HEK293T (cell line): ENCODE measurements at regions not wholly inside any gene's neighbourhood (a gene's known extent, or its start where the extent isn't known, plus 50 kb on each side); places are given as distances from the start of the nearest gene placed in this dataset.
"Not testable (repeated sequence)": the region's sequence is repeated elsewhere in the genome, so short reads cannot be mapped to it uniquely, and the experiment has no call there.

Experiments used
- FOXM1 ChIP-seq: fragments of 450-650 bp; IDR thresholded peaks from 2 replicates; pipeline ENCODE4 v1.6.1; 2017; ENCODE audit warnings: mild to moderate bottlenecking, borderline replicate concordance
- LEF1 ChIP-seq: fragments of 450-650 bp; IDR thresholded peaks from 2 replicates; pipeline ENCODE4 v1.6.1; 2017; ENCODE audit warnings: mild to moderate bottlenecking, borderline replicate concordance
- NFRKB ChIP-seq: fragments of 450-650 bp; IDR thresholded peaks from 2 replicates; pipeline ENCODE4 v1.6.1; 2016; ENCODE audit warnings: mild to moderate bottlenecking, moderate library complexity
- SP1 ChIP-seq: fragments of 450-650 bp; IDR thresholded peaks from 2 replicates; pipeline ENCODE4 v1.6.1; 2017
- TARDBP ChIP-seq: fragments of 450-650 bp; IDR thresholded peaks from 2 replicates; pipeline ENCODE4 v1.6.1; 2016
- TF ChIP-seq, protein P1 (sequence below): fragments of 450-650 bp; IDR thresholded peaks from 2 replicates; pipeline ENCODE4 v1.6.1; 2016

DNA sequence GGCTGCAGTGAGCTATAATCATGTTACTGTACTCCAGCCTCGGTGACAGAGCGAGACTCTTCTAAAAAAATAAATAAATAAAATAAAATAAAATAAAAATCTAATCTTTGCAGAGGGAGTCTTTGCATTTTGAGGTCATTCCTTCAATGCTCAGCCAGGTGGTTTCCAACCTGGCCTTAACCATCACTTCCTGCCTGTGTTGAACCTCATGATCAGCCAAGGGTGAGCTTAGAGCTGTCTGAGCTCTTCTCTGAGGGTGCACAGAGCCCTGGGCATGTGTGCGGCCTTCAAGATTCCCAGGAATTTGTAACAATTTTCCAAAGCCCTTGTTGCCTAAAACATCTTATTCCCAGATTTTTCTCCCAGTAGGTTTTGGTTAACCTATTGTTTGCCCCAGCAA lies 94.3 kb downstream of the KCNJ12 start:
- not testable (repeated sequence) for TF ChIP-seq LEF1, TARDBP, FOXM1, NFRKB, SP1
- TF ChIP-seq, protein P1, sequence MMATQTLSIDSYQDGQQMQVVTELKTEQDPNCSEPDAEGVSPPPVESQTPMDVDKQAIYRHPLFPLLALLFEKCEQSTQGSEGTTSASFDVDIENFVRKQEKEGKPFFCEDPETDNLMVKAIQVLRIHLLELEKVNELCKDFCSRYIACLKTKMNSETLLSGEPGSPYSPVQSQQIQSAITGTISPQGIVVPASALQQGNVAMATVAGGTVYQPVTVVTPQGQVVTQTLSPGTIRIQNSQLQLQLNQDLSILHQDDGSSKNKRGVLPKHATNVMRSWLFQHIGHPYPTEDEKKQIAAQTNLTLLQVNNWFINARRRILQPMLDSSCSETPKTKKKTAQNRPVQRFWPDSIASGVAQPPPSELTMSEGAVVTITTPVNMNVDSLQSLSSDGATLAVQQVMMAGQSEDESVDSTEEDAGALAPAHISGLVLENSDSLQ, result not testable (repeated sequence)
